Nephron (organoid): ENCODE measurements at regions not wholly inside any gene's neighbourhood (a gene's known extent, or its start where the extent isn't known, plus 50 kb on each side); places are given as distances from the start of the nearest gene placed in this dataset.
A peak's percentile ranks its signal among the peaks of the same experiment; 100 is the strongest.

Source experiments
- H3K27ac Mint-ChIP-seq, 3 experiments: 2 replicates each; pipeline ENCODE4 v1.8.0; 2020; ENCODE audit warnings: mixed read lengths in 3 of 3, mild to moderate bottlenecking in 2 of 3, moderate library complexity in 1 of 3
- H3K27me3 Mint-ChIP-seq: 2 replicates; pipeline ENCODE4 v1.8.0; 2021; ENCODE audit warnings: low read depth, mild to moderate bottlenecking, moderate library complexity, mixed read lengths
- H3K36me3 Mint-ChIP-seq: 2 replicates; pipeline ENCODE4 v1.8.0; 2020; ENCODE audit warnings: low read depth, mixed read lengths
- H3K4me1 Mint-ChIP-seq: 2 replicates; pipeline ENCODE4 v1.8.0; 2020; ENCODE audit warnings: mixed read lengths
- H3K4me3 Mint-ChIP-seq, 3 experiments: 2 replicates each; pipeline ENCODE4 v1.8.0; 2020; ENCODE audit warnings: mild to moderate bottlenecking in 3 of 3, mixed read lengths in 3 of 3, moderate library complexity in 2 of 3
- H3K9me3 Mint-ChIP-seq: 2 replicates; pipeline ENCODE4 v1.8.0; 2020; ENCODE audit warnings: mixed read lengths
- TF ChIP-seq, protein P1 (sequence below), 3 experiments: fragments of 200-600 bp; sonication (generic); IDR thresholded peaks; one replicate each; pipeline ENCODE4 v1.5.0; 2021; ENCODE audit warnings: antibody characterized with exemption in 3 of 3; ENCODE audit not compliant: unreplicated experiment in 3 of 3

DNA sequence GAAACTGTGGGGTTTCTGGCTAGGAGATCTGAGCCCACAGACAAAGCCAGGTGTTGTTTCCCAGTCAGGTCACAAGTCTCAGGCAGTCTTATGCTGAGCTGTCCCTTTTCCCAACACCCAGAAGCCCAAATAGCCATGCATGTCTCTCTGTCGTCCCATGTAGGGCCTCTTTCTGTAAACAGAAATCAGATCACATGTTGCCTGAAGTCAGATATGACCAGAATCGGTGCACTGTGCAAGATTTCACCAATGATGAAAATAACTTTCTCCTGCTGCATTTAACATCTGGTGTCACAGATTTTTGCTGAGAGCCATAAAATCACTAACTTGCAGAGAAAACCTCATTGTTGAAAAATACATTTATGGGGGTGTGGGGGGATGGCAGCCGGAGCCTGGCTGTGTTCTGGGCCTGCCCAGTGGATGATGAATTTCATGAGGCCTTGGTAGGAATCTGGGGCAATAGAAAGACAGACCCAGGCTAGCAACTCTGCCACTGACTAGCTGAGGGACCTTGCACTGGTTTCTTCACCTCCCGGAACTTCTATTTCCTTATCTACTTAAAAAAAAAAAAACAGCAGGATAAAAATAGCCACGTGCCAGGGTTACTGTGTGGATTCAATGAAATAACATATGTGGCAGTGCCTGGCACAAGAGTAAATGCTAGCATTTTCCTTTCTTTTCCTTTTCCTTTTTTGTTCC is 158.8 kb upstream of the NFIA start:
- Mint-ChIP-seq H3K4me1 (peaks cover 36% of the 10 kb centered on the region), H3K27ac (peak overlapping the region; percentile 11 to 67 (median 58)), H3K4me3 (no peak overlapping the region), H3K9me3 (no peaks in the 10 kb centered on the region), H3K36me3 (no peaks in the 10 kb centered on the region), H3K27me3 (peaks cover under 1% of the 10 kb centered on the region)
- TF ChIP-seq, protein P1, sequence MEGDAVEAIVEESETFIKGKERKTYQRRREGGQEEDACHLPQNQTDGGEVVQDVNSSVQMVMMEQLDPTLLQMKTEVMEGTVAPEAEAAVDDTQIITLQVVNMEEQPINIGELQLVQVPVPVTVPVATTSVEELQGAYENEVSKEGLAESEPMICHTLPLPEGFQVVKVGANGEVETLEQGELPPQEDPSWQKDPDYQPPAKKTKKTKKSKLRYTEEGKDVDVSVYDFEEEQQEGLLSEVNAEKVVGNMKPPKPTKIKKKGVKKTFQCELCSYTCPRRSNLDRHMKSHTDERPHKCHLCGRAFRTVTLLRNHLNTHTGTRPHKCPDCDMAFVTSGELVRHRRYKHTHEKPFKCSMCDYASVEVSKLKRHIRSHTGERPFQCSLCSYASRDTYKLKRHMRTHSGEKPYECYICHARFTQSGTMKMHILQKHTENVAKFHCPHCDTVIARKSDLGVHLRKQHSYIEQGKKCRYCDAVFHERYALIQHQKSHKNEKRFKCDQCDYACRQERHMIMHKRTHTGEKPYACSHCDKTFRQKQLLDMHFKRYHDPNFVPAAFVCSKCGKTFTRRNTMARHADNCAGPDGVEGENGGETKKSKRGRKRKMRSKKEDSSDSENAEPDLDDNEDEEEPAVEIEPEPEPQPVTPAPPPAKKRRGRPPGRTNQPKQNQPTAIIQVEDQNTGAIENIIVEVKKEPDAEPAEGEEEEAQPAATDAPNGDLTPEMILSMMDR (IDR thresholded peaks at IDR 0.05; ENCODE audit: unreplicated experiment in 3 of 3), result no peak

DNA sequence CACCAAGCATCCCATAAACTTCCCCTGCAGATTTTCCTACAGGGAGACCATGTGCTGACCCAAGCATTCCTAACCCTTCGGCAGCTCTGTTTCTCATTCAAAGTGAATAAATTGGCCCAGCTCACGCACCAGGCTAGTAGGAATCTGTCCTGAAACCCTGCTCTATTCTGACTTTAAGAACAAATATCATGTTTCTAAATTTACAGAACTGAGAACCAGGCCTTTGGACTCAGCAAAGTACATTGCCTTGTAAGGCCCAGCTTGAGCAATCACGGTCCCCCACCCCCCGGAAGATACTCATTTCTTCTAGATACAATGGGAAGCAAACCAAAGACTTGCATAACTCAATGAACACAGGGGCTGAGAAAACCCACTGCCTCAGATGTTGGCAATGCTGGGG is 160.1 kb upstream of the NFIA start:
- no peaks in the 10 kb centered on the region for H3K27me3 Mint-ChIP-seq
- H3K36me3 Mint-ChIP-seq, result no peaks in the 10 kb centered on the region
- H3K9me3 Mint-ChIP-seq, result no peaks in the 10 kb centered on the region
- peak overlapping the region; percentile 17 to 59 (median 34) for H3K27ac Mint-ChIP-seq
- no peak overlapping the region for H3K4me3 Mint-ChIP-seq
- TF ChIP-seq, protein P1 (IDR thresholded peaks at IDR 0.05; ENCODE audit: unreplicated experiment in 3 of 3), result no peak
- H3K4me1 Mint-ChIP-seq, result peaks cover 42% of the 10 kb centered on the region

DNA sequence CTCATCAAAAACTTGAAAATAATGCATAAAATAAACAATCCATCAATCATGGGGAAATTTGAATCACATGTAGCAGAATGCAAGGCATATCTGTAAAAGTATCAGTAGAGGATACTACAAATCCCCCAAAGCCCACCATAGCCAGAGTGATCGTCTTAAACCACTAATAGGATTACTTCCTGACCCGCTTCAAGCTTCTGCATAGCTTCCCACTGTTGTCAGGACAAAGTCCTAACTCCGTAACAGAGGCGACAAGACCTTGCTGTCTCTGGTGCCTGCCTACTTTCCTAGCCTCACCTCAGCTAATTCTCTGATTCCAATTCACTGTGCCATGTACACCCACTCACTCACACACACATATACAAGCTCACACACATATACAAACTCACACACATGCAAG is 161.2 kb upstream of the NFIA start:
- Mint-ChIP-seq H3K27me3 (no peaks in the 10 kb centered on the region), H3K4me3 (no peak overlapping the region), H3K4me1 (peaks cover 50% of the 10 kb centered on the region), H3K9me3 (no peaks in the 10 kb centered on the region), H3K36me3 (no peaks in the 10 kb centered on the region), H3K27ac (no peak overlapping the region)
- TF ChIP-seq, protein P1 (IDR thresholded peaks at IDR 0.05; ENCODE audit: unreplicated experiment in 3 of 3), result no peak

DNA sequence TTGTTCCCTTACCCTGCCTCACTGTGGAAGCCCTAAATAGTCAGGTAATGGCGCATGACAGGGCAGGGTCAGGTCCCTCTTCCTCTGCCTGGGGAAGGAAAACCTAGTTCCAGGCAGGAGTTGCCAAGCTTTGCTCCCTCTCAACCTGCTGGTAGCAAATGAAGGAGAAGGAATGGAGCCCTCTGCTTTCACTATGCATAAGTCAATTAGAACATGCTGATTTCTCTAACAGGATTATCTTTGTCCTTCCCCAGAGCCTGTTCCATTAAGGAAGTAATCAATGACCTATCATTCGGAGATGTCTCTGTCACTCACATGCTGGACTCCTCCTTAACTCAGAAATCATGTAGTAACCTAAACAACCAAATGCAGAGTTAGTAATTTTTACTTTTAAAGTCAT is 161.8 kb upstream of the NFIA start:
- TF ChIP-seq, protein P1 (IDR thresholded peaks at IDR 0.05; ENCODE audit: unreplicated experiment in 3 of 3), result no peak
- Mint-ChIP-seq H3K9me3 (no peaks in the 10 kb centered on the region), H3K27me3 (peaks cover 3% of the 10 kb centered on the region), H3K27ac (no peak overlapping the region), H3K4me1 (peaks cover 48% of the 10 kb centered on the region), H3K4me3 (no peak overlapping the region), H3K36me3 (no peaks in the 10 kb centered on the region)

DNA sequence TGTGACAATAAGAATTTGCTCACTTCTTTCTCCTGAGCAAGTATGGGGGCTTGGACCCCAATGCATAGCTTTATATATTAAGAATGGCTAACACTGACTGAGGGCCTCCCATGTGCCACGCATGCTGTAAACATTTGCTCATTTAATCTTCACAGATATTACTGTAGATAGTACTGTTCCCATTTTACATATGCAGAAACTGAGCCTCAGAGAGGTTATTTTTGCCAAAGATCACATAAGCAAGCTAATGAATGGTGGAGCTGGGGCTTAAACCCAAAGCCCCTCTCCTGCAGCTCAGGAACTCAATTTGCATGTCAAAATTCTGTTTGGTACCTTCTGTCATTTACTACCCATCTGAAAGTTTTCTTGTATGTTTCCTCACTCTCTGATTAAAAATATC is 163.5 kb upstream of the NFIA start:
- peaks cover 7% of the 10 kb centered on the region for H3K27me3 Mint-ChIP-seq
- H3K27ac Mint-ChIP-seq, result no peak overlapping the region
- TF ChIP-seq, protein P1 (IDR thresholded peaks at IDR 0.05; ENCODE audit: unreplicated experiment in 3 of 3), result no peak
- H3K4me3 Mint-ChIP-seq, result no peak overlapping the region
- H3K4me1 Mint-ChIP-seq, result peaks cover 32% of the 10 kb centered on the region
- no peaks in the 10 kb centered on the region for H3K9me3 Mint-ChIP-seq
- peaks cover under 1% of the 10 kb centered on the region for H3K36me3 Mint-ChIP-seq

DNA sequence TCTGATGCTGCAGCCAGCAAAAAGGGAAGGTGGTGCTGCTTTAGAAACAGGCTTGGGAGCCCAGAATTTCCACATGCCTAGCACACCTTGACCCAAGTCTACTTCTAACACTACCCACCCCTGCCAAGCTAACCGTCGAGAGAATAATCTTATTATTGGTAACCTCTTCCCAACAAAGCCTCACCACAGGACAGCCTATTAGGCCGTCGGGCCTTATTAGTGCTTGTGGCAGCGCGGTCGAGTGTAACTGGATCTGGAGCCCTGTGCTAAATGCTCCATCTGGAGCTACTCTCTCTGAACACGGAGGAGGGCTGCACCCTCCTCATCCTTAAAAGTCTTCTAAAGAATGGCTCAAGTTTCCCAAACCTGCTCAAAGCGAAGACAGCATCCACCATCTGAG is 165.5 kb upstream of the NFIA start:
- TF ChIP-seq, protein P1 (IDR thresholded peaks at IDR 0.05; ENCODE audit: unreplicated experiment in 3 of 3), result no peak
- H3K27ac Mint-ChIP-seq, result no peak overlapping the region
- peaks cover 7% of the 10 kb centered on the region for H3K27me3 Mint-ChIP-seq
- no peak overlapping the region for H3K4me3 Mint-ChIP-seq
- H3K36me3 Mint-ChIP-seq, result peaks cover 3% of the 10 kb centered on the region
- H3K9me3 Mint-ChIP-seq, result no peaks in the 10 kb centered on the region
- peaks cover 20% of the 10 kb centered on the region for H3K4me1 Mint-ChIP-seq
